ENCODE measurements at regions not wholly inside any gene's neighbourhood (a gene's known extent, or its start where the extent isn't known, plus 50 kb on each side); places are given as distances from the start of the nearest gene placed in this dataset.

- no peak for DNase-seq (ENCODE audit: low spot score)
Measured at GRCh38 chr4:183763990-183764754, 105.1 kb downstream of the TRAPPC11 start.

DNA sequence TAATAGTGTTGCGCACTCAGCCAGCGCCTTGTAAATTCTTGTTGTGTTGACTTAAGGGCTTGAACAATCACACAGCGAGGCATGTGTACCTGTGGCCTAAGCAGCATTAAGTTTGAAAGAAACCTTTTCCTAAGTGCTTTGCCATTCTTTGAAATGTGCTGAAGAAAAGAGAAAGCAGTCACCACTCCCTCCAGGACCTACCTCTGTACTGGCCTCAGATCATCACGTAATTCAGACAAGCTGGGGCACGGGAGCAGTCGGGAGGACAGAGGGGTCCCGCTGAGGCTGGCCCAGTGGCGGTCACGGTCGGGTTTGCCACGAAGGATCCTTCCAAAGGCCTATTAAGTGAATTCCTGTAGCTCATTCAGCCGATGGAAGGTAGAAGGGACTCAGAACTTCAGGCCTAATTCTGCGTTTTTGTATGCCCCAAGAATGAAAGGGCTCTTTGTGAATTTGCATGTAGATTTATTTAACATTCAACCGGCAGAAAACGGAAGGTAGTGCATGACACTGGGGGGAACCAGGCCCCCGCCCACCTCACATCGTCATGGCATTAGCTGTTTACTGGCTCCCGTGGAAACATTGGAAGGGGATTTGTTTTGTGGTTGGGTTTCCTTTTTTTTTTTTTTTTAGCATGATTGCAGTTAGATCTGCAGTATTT is 106.3 kb downstream of the TRAPPC11 start:
- no peak for DNase-seq (ENCODE audit: low spot score)

DNA sequence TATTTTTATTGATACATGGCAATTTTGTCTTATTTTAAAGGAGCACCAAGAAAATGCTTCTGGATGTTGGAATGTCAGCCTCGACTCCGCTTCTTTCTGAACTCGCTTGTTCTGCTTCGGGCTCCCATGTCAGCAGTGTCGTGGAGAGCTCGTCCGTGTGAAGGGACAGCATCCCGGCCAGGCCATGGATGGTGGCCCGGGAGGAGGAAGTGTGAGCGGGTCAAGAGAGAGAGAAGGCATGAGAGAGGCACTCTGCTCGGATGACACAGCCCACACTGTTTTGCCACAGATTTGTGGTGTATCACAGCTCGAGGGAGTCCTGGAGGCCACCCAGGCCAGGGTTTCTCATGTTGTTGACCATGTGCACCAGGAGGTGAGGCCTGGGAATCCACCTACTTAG is 107.0 kb downstream of the TRAPPC11 start:
- DNase-seq (ENCODE audit: low spot score) = no peak

- no peak for DNase-seq (ENCODE audit: low spot score)
Measured at GRCh38 chr4:183770906-183771305, 111.8 kb downstream of the TRAPPC11 start.

GRCh38 chr4:183772361-183772760 is 113.3 kb downstream of the TRAPPC11 start:
- DNase-seq (ENCODE audit: low spot score) = no peak

DNA sequence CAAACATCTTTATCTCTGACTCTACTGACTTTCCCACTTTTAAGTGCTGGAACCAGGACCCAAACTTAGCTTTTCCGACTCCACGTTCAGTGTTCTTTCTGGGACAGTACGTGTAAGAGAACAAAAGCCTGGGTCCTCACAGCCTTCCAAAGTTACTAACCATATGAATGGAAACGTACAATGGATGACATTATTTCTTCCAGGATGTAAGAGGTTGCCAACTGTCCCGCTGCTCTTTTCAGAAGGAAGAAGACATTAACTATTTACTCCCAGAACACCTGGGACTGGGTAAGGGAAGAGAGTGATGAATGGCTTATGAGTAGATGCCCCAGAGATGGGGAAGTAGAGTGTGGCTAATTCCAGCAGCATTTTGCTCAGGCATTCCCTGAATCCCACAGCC is 114.7 kb downstream of the TRAPPC11 start:
- DNase-seq (ENCODE audit: low spot score) = no peak

GRCh38 chr4:183783306-183783705 is 121.8 kb upstream of the STOX2 start:
- no peak for DNase-seq (ENCODE audit: low spot score)

- DNase-seq (ENCODE audit: low spot score) = no peak
Measured at GRCh38 chr4:183783991-183784553, 121.0 kb upstream of the STOX2 start.

- DNase-seq (ENCODE audit: low spot score) = no peak
Measured at GRCh38 chr4:183788308-183788905, 116.7 kb upstream of the STOX2 start.

GRCh38 chr4:183789657-183790056 is 115.5 kb upstream of the STOX2 start:
- no peak for DNase-seq (ENCODE audit: low spot score)

DNA sequence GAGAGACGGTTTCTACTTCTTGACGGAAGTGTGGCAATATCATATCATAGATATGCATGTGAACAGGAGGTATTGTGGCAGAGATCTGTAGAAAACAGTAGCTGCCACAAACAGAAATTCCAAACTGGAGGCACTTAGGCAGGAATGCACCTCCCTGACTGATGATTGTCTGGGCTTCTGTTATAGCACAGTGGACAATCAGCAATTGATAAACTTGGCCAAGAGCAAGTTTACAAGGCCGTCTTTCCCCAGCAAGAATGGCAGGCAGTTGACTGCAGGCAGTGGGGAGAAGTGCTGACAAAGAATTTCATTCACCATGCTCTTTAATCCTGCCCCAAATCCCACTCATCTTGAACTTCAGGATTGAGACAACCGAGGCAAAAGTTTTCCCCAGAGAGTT is 114.4 kb upstream of the STOX2 start:
- no peak for DNase-seq (ENCODE audit: low spot score)

DNA sequence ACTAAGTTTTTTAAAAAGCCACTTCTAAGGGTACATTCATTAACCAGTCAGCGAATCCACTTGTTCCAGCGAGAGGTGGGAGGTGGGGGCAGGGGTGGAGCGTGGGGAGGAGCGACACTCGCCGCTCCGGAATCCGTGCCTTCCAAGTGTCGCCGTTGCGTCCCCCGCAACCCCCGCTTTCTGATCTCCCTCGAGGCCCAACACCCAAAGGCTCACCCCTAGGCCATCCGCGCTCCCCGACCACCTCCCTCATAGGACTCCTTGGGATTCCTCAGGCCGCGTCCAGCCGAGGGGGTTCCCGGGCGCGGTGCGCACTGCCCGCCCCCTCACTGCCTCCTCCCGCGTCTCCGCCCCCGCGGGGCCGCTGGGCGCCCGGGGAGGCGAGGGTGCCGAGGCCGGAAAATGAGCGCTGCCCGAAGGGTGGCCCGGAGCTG is 108.1 kb upstream of the STOX2 start:
- peak; percentile 62 for DNase-seq (ENCODE audit: low spot score)

- peak; percentile 50 for DNase-seq (ENCODE audit: low spot score)
Measured at GRCh38 chr4:183797445-183798300, 107.4 kb upstream of the STOX2 start.

DNA sequence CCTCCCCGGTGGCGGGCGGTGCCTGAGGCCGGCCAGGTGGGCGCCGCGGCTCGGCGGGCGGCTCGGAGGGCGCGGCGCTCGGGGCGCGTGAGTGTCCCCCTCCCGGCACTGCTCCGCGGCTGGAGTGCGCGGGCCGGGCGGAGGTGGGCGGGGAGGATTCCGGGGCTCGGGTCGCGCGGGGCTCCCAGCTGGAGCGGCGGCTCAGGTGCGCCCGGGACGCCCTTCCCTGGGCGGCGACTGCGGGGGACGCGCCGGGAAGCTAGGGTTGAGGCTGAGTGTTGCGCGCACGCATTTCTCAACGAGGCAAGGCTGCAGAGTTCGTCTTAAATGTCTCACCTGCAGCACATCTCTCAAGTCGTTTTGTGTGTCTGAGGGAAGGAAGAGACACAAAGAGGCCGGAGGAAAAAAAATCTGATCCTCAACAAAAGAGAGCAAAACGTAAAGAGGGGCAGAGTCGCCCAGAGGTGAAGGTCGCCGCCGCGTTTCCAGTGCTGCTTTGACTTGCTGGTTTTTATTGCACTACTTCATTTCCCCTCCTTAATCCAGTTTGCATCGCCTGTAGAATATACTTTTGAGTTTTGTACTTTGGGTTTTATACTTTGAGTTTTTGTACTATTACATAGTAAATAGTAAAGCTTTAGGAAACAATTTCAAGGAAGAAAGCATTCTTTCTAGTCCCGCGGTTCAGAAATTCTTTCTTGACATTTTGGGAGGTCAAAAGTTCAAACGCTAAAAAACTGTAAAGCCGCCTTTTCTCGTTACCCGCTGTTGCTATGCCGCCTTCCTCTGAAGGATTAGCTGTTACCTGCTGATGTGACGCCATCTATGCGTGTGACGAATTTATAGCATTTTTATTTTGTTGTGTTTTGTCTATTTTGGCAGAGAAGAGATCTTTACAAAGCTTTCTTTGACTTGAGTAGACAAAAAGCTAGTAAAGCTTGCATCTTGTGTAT is 106.5 kb upstream of the STOX2 start:
- peak; percentile 19 for DNase-seq (ENCODE audit: low spot score)

GRCh38 chr4:183801457-183802165 is 103.5 kb upstream of the STOX2 start:
- no peak for DNase-seq (ENCODE audit: low spot score)

DNA sequence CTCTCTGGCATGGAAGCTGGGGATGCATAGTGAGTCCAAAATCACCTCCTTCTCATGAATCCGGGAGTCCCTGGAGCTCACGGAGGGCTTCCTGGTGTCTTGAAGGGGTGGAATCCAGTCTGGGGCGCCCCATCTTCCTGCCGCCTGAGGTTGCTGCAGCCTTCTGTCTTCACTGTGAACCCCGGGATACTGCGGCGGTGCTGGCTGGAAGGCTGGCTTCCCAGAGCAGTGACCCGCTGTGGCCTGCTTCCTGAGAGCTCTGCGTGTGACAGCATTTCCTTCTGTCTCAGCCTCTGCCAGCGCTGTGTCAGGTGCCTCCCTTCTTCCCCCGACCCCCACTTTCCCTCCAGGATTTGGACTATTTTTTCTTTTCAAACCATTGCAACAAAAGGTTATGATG is 98.8 kb upstream of the STOX2 start:
- DNase-seq (ENCODE audit: low spot score) = no peak

- DNase-seq (ENCODE audit: low spot score) = no peak
Measured at GRCh38 chr4:183807420-183808096, 97.5 kb upstream of the STOX2 start.

DNA sequence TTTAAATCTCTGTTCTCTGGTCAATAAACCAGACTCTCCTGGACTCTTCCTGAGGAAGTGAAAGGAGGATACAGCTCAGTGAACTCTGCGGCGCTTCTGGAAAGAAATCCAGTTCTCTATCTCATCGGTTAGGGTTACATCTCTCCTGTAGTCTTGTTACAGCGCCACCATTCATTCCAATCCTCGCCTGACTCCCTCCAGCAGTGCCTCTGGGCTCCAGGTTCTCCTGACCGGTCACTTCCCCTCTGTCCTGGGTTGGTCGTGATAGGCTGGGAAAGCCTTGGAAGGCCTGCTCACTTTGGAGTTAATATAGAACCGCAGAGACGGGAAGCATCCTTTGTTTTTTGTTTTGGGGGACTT is 97.0 kb upstream of the STOX2 start:
- DNase-seq (ENCODE audit: low spot score) = no peak

DNA sequence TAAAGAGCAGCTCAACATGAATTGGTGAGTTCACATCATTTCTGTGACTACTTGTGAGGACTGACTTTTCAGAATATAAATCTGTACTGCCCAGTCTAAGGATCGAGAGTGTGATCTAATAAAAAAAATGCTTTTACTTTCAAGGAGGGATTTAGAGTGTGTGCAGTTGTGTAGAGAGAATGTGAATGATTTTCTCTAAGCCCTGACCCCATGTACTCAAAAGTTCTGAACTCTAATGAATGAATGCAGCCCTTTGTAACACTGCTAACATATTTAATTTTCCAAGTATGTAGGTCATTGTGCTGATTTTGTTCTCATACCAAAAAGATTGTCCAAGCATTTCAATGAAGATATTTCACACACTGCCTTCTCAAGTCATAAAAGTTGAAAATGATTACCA is 92.5 kb upstream of the STOX2 start:
- DNase-seq (ENCODE audit: low spot score) = no peak

- DNase-seq (ENCODE audit: low spot score) = no peak
Measured at GRCh38 chr4:183814461-183814860, 90.6 kb upstream of the STOX2 start.

Data from SW480 (cell line).